CD4-positive, alpha-beta T cell treated with Interleukin-4 for 4 hours (primary cell): ENCODE measurements at regions not wholly inside any gene's neighbourhood (a gene's known extent, or its start where the extent isn't known, plus 50 kb on each side); places are given as distances from the start of the nearest gene placed in this dataset.

Experiments used
- DNase-seq: peaks from one replicate; pipeline ENCODE4 v3.0.0-alpha.2; 2020

GRCh38 chr2:79453918-79454317, 58.9 kb upstream of the CTNNA2 start:
- no peak for DNase-seq

DNA sequence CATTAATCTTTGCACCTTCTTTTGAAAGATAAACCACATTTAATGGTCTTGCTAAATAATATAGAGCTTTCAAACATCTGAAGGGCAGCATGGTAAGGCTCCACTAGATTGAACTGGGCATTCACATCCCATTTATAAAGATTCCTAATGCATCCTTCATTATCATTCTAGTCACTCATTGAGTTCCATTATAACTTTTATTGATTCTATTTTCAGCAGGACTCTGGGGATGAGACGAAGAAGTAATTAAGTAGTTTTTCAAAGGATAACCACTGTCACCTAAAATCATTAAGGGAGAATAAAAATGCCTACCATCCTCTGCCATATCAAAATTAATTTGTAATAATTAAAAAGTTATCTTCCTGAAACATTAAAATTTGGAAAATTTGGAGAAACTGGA, 60.2 kb upstream of the CTNNA2 start:
- DNase-seq, result no peak

DNA sequence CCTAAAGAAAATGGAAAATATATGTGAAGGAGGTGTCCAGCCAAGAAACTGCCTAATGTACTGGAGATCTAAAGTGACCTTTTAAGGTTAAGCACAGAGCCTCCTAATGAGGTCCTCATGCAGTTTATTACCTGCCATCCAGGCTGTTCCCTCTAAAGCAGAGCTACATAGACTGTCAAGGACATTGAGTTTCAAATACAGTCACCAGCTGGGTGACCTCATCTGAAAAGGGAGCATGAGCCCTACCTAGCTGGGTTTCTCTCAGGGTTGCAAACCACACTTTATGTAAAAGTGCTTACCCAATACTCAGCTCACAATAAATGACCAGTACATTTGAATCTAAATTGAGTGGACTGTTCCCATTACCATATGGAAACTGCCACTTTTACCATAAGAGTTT, 65.4 kb upstream of the CTNNA2 start:
- no peak for DNase-seq

GRCh38 chr2:79446313-79446712, 66.5 kb upstream of the CTNNA2 start:
- no peak for DNase-seq

- no peak for DNase-seq
These were observed 75.2 kb upstream of the CTNNA2 start for GRCh38 chr2:79437433-79438267.

- DNase-seq, result no peak
These were observed 78.5 kb upstream of the CTNNA2 start for GRCh38 chr2:79434362-79434761.

- no peak for DNase-seq
These were observed 80.1 kb upstream of the CTNNA2 start for GRCh38 chr2:79432731-79433146.

DNA sequence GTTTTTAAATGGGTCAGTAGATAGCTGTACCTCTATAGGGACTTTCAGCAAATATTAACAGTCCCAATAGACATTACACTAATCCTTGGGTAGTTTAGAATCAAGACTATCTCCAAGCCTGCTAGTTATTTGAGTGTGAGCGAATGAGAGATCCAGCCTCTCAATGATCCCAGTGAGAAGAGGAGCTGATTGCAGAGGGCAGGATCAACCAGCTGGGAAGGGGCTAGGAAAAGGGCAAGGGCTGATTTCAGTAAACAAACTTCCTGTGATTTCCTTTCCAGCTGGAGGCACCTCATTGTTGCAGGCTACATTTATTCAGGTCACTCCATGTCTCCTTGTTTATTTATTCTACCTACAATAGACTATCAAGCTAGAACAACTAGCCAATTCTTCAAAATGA, 84.1 kb upstream of the CTNNA2 start:
- DNase-seq, result no peak

- DNase-seq, result no peak
These were observed 98.2 kb upstream of the CTNNA2 start for GRCh38 chr2:79414690-79415089.

DNA sequence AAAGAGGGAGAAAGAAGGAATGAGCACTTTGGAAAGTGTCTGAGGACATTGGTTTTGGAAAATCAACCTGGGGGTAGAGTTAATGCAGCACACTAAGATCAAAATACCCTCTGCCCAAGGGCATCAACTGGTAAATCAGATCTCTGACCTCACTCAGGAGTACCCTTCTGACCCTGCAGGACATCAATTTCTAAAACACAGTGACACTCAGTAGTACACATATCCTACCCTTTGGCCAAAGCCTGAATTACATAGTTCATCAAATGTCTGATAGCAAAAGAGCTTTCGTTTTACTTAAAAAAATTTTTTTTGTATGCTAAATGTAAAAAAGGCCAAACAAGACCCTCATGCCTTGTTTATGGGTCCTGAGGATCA, 118.4 kb upstream of the CTNNA2 start:
- DNase-seq, result no peak

- DNase-seq, result no peak
These were observed 118.9 kb upstream of the CTNNA2 start for GRCh38 chr2:79393806-79394484.

DNA sequence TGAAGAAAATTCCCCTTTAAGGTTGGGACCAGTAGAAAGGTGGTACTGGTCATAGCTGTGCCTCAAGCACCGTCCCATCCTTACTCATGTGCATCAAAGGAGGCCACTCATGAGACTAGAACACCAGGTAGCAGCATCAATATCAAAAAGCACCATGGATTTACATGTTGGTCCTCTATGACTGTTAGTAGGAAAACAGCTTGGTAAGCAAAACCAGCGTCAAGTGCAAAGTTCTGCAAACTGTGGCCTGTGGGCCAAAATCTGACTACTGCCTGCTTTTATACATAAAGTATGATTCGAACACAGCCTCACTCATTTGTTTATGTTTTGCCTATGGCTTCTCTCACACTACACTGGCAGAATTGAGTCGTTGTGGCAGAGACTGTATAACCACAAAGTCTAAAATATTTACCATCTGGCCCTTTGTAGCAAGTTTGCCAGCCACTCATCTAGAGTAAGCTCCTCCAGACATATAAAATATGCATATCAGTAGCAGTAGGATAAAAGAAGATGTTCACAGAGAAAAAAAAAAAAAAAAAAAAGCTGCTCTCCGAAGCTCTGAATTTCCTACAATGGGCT, 119.7 kb upstream of the CTNNA2 start:
- DNase-seq, result no peak

DNA sequence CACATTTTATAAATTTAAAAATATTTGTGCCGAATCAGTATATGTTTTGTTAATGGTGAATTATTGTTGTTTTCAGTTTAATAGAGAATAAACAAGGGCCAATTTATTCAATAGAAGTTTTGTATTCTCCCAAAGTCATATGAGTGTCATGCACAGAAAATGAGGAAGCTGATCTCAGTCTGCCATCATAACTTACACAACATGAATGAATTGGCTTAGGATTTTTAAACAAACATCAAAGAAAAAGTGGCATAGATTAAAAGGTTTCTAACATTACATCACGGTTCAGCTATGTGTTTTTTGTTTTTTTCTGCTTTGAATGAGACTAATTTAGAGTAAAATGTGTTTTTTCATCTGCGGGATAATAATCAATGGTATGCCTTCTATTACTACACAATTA, 123.4 kb upstream of the CTNNA2 start:
- no peak for DNase-seq

DNA sequence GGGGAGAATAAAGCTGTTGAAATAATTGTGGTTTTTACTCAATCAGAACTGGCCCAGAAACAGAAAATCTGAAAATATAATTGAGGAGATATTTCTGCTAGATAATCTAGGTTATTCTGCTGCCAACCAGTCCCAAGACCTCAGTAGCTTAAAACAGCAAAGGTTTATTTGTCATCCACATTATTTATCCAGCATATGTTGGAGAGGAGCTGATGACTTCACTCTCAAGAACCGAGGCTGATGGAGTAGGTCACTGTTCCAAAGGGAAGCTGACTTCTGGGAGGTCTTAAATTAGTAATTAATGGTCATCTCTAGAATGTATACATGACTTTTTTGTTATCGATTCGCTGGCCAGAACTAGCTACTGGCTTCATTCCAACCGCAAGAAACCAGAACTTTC, 124.8 kb upstream of the CTNNA2 start:
- no peak for DNase-seq

- no peak for DNase-seq
These were observed 125.4 kb upstream of the CTNNA2 start for GRCh38 chr2:79387431-79387830.

DNA sequence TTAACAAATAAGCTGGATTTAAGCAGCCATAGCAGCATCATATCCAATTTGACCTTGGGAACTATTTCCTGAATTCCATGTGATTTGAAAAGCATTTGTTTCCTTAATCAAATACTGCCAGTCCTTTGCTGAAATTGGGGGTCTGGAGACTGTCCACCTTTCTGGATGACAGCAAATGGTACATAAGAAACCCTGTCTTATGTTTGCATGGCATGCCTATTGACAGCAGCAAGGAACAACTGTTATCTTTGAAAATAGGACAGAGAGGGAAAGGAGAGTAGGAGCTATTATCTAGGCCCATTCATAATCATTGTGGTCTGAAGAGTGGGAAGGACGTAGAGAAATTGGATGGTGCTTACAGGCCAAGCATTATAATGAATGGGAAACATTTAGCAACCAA, 129.2 kb upstream of the CTNNA2 start:
- no peak for DNase-seq

- no peak for DNase-seq
These were observed 137.0 kb upstream of the CTNNA2 start for GRCh38 chr2:79375817-79376216.

GRCh38 chr2:79373358-79374130, 139.3 kb upstream of the CTNNA2 start:
- no peak for DNase-seq

DNA sequence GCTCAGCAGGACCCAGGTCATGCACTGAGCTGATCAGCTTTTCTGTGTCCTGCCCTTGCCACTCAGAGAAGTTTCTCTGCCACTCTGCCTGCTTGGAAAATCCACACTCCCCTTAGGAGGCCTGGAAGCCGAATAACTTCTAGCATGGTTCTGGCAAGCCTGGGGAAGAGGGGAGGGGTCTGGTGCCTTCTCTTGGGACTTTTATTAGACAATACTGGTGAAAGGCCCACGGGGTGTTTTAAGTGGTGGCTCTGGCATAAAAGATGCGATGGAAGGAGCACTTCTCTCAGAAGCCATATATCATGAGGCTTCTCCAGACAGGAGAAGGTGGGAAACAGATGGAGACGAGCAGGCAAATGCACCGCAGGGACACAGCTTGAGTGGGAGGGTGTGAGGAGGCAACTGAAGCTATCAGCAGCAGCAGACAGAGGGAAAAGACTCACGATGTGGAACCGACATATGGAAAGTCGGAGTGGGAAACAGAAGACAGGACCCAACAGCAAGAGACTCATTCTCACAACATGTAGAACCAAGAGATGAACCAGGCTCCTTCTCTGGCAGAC, 141.8 kb upstream of the CTNNA2 start:
- DNase-seq, result no peak

- DNase-seq, result no peak
These were observed 143.7 kb upstream of the CTNNA2 start for GRCh38 chr2:79369127-79369526.

- DNase-seq, result no peak
These were observed 144.7 kb upstream of the CTNNA2 start for GRCh38 chr2:79368116-79368630.

DNA sequence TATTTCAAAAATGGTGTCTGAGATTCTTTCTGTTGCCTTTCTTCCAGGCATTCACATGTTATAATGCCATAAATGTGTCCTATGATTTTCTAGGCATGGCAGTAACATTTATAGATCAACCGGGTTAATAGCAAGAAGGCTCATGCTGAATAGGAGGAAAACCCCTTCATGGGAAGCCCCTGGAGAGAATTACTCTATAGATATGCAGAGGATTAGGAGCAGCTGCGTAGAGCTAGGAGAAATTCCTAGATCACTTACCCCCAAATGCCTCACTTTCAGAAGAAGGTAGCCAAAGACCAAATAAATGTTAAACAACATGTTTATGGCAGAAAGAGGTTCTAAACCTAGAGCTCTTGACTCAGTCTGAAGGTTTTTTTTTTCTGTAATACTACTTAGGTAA, 153.4 kb upstream of the CTNNA2 start:
- no peak for DNase-seq

DNA sequence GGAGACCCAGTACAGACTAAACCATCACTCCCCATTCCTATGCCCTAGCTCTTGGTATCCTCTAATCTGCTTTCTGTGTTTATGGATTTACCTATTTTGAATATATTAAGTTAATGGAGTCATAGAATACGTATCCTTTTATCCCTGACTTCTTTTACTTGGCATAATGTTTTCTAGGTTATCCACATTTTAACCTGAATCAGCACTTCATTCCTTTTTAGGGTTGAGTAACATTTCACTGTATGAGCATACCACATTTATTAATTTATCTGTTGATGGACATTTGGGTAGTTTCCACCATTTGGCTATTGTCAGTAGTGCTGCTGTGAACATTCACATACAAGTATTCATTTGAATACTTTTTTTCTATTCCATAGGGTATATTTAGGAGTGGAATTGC, 157.3 kb upstream of the CTNNA2 start:
- no peak for DNase-seq
